ENCODE measurements at regions not wholly inside any gene's neighbourhood (a gene's known extent, or its start where the extent isn't known, plus 50 kb on each side); places are given as distances from the start of the nearest gene placed in this dataset.

GRCh38 chr5:153342487-153342886 lies 148.0 kb upstream of the GRIA1 start:
- Histone ChIP-seq H3K27ac (ENCODE audit: low read depth, low read length) (no peak overlapping the region), H3K4me2 (ENCODE audit: low read length) (no peak overlapping the region), H4K20me1 (ENCODE audit: insufficient read depth) (no peaks in the 10 kb centered on the region), H3K9me3 (ENCODE audit: control insufficient read depth in 1 of 2, insufficient read depth in 1 of 2, low read depth in 1 of 2, low read length in 2 of 2) (no peaks in the 10 kb centered on the region), H3K9me2 (ENCODE audit: insufficient read depth) (no peaks in the 10 kb centered on the region), H3K4me1 (ENCODE audit: control insufficient read depth in 1 of 2, insufficient read depth in 2 of 2, low read length in 2 of 2) (no peaks in the 10 kb centered on the region; a peak in 1 of 4 replicates), H3K36me3 (ENCODE audit: control insufficient read depth in 1 of 2, insufficient read depth in 2 of 2, low read length in 2 of 2) (no peaks in the 10 kb centered on the region), H3K79me2 (ENCODE audit: insufficient read depth, low read length) (no peaks in the 10 kb centered on the region), H2AFZ (ENCODE audit: low read depth, low read length, poor library complexity, severe bottlenecking) (no peak overlapping the region), H3K4me3 (replicated peaks in 1 of 2; ENCODE audit: low read depth in 1 of 2, low read length in 2 of 2) (no peak overlapping the region), H3K9ac (ENCODE audit: low read length) (no peak overlapping the region), H3K27me3 (ENCODE audit: insufficient read depth, low read length) (0 out of 2 replicates have a peak, but pooled peaks cover 4% of the 10 kb centered on the region)
- CTCF ChIA-PET = no interaction called here
- POLR2A ChIA-PET = no interaction called here
- intact Hi-C loops (cut with micrococcal nuclease) = no loop called here
- no peak for ATAC-seq
- no peak for DNase-seq (ENCODE audit: low read depth, low spot score)
- BruUV-seq (replicated peaks) = no TSS peak
- TF ChIP-seq RAD21 (IDR thresholded peaks at IDR 0.05; ENCODE audit: low read depth) = no peak
- no peak for TF ChIP-seq SP1 (IDR thresholded peaks at IDR 0.05; ENCODE audit: low read depth)
- no peak for TF ChIP-seq SIN3A (IDR thresholded peaks at IDR 0.05; ENCODE audit: low read depth)
- TF ChIP-seq CTCF (IDR thresholded peaks at IDR 0.05 in 2 of 3, conservative IDR thresholded peaks at IDR 0.05 in 1 of 3; ENCODE audit: borderline replicate concordance in 1 of 3, insufficient read depth in 1 of 3, low read depth in 2 of 3, low read length in 2 of 3) = no peak
- TF ChIP-seq ELF1 (IDR thresholded peaks at IDR 0.05; ENCODE audit: borderline replicate concordance, low read depth) = no peak
- no peak for TF ChIP-seq CBX3 (IDR thresholded peaks at IDR 0.05; ENCODE audit: low read depth)
- no peak for TF ChIP-seq FOSL1 (IDR thresholded peaks at IDR 0.05; ENCODE audit: low read depth)
- TF ChIP-seq EGR1 (IDR thresholded peaks at IDR 0.05; ENCODE audit: low read depth) = no peak
- TF ChIP-seq ATF3 (IDR thresholded peaks at IDR 0.05) = no peak
- no peak for TF ChIP-seq TCF7L2 (IDR thresholded peaks at IDR 0.05; ENCODE audit: borderline replicate concordance, extremely low read depth, insufficient read depth, insufficient read length)
- TF ChIP-seq YY1 (IDR thresholded peaks at IDR 0.05; ENCODE audit: extremely low read depth, insufficient replicate concordance, low read depth, low read length) = no peak
- TF ChIP-seq ZFX (IDR thresholded peaks at IDR 0.05) = no peak
- no peak for TF ChIP-seq EZH2 (IDR thresholded peaks at IDR 0.05)
- no peak for TF ChIP-seq POLR2A (IDR thresholded peaks at IDR 0.05; ENCODE audit: borderline replicate concordance, extremely low read depth, insufficient read depth, insufficient read length)
- TF ChIP-seq EZH2phosphoT487 (IDR thresholded peaks at IDR 0.05; ENCODE audit: borderline replicate concordance) = no peak
- no peak for TF ChIP-seq ZNF274 (IDR thresholded peaks at IDR 0.05; ENCODE audit: low read depth, low read length)
- no peak for TF ChIP-seq ZBTB33 (IDR thresholded peaks at IDR 0.05; ENCODE audit: extremely low read depth, insufficient replicate concordance, low read length)
- no peak for TF ChIP-seq CEBPB (IDR thresholded peaks at IDR 0.05; ENCODE audit: low read depth)
- no peak for TF ChIP-seq SRF (IDR thresholded peaks at IDR 0.05; ENCODE audit: low read depth)
- no peak for TF ChIP-seq POLR2AphosphoS5 (IDR thresholded peaks at IDR 0.05; ENCODE audit: low read depth, low read length)
- RAD21 ChIA-PET (ENCODE audit: low non-redundant PET in 1 of 2, low total read pairs in 2 of 2, uncharacterized antibody in 2 of 2, unreplicated experiment in 2 of 2) = no interaction called here
